Stimulated activated naive B cell treated with anti-CD40 and anti-IgM and Interleukin-4, amounts not matched to agents 10 μg/mL and 1 μg/mL and 100 μg/mL, for 72 hours (primary cell): ENCODE measurements at regions not wholly inside any gene's neighbourhood (a gene's known extent, or its start where the extent isn't known, plus 50 kb on each side); places are given as distances from the start of the nearest gene placed in this dataset.
A peak's percentile ranks its signal among the peaks of the same experiment; 100 is the strongest.

ENCODE experiments used
- ATAC-seq, 2 donors: fragments of 150-1000 bp; cut with Tn5 transposase; replicated peaks; 2 replicates each; pipeline ENCODE4 v1.10.0; 2021; ENCODE audit warnings: moderate library complexity in 1 of 2
- DNase-seq: peaks from one replicate; pipeline ENCODE4 v3.0.0; 2021
- H3K27ac Mint-ChIP-seq: one replicate; pipeline ENCODE4 v1.8.0; 2022; ENCODE audit warnings: mild to moderate bottlenecking, mixed read lengths
- H3K27me3 Mint-ChIP-seq, 2 donors: one replicate each; pipeline ENCODE4 v1.8.0; 2022; ENCODE audit warnings: mixed read lengths in 2 of 2
- H3K36me3 Mint-ChIP-seq, 2 donors: one replicate each; pipeline ENCODE4 v1.8.0; 2022; ENCODE audit warnings: mixed read lengths in 2 of 2, mild to moderate bottlenecking in 1 of 2
- H3K4me1 Mint-ChIP-seq, 2 donors: one replicate each; pipeline ENCODE4 v1.8.0; 2022; ENCODE audit warnings: mixed read lengths in 2 of 2, mild to moderate bottlenecking in 1 of 2
- H3K4me3 Mint-ChIP-seq, 2 donors: one replicate each; pipeline ENCODE4 v1.8.0; 2022; ENCODE audit warnings: mild to moderate bottlenecking in 2 of 2, mixed read lengths in 2 of 2, moderate library complexity in 1 of 2
- H3K9me3 Mint-ChIP-seq, 2 donors: one replicate each; pipeline ENCODE4 v1.8.0; 2022; ENCODE audit warnings: mixed read lengths in 2 of 2, mild to moderate bottlenecking in 1 of 2

DNA sequence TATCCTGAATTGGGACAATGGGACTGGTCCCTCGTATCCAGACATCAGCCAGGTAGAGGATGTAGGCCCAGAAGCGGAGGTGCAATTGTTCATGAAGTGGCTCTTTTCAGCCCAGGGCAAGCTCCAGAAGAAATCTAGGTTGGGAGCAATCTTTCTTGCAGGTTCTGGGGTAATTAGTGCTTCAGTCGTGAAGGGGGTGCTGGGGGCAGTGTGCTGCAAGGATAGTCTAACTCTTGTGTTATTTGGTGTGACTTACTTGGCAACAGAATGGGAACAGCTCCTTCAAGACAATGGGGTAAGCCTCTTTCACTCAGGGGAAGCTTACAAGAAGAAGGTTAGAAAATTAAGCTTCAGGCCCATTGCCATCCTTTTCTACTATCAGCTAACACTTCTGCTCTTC is 273.0 kb downstream of the DIPK2A start:
- ATAC-seq, result no peak
- Mint-ChIP-seq H3K4me3 (no peak overlapping the region), H3K9me3 (peaks cover 0 to 3% of the 10 kb centered on the region in 2 donors)

DNA sequence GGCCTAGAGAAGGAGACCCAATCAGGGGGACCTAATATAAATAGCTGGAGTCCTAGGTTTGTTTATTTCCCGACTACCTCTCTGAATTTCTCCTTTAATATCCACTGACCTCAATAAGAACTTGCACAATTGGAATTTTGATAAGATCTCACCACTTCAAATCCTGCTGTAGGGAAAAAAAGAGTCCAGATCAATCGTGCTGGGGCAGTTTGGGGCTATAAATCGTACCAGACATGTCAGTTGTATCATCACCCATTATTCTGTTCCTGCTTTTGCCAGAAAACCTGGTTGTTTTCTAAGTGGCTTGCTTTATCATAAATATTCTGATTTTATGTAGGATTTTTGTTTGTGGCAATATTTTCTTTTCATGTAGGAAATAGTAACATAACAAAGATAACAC is 281.3 kb downstream of the DIPK2A start:
- Mint-ChIP-seq H3K36me3 (no peaks in the 10 kb centered on the region), H3K27ac (no peak overlapping the region), H3K9me3 (peaks cover 0 to 3% of the 10 kb centered on the region in 2 donors), H3K4me3 (no peak overlapping the region), H3K4me1 (no peaks in the 10 kb centered on the region), H3K27me3 (peaks cover 6 to 10% of the 10 kb centered on the region in 2 donors)
- DNase-seq, result no peak
- no peak for ATAC-seq

More for the DNA sequence above, 273.0 kb downstream of the DIPK2A start:
- no peaks in the 10 kb centered on the region for H3K36me3 Mint-ChIP-seq
- peaks cover 0 to 6% of the 10 kb centered on the region in 2 donors for H3K27me3 Mint-ChIP-seq
- DNase-seq, result no peak
- no peaks in the 10 kb centered on the region for H3K4me1 Mint-ChIP-seq
- H3K27ac Mint-ChIP-seq, result no peak overlapping the region

DNA sequence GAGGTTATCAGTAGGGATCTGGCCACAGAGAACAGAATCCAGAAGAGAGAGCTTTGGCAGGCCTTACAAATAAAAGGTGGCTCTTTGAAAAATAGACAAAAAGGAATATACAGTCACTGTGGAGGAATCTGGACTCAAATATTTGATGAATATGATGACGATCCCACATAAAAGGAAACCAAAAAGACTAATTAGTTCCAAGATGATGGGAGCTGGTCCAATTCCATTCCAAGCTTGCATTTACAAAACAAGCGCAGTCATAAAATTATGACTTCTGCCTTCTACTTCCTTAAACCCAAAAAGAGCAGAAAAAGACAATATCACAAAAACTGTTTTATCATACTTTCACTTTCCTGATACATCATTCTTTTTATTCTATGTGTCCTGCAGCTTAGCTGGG is 285.8 kb downstream of the DIPK2A start:
- Mint-ChIP-seq H3K4me1 (no peaks in the 10 kb centered on the region), H3K9me3 (no peaks in the 10 kb centered on the region), H3K4me3 (no peak overlapping the region), H3K36me3 (no peaks in the 10 kb centered on the region), H3K27ac (no peak overlapping the region), H3K27me3 (peaks cover 6 to 10% of the 10 kb centered on the region in 2 donors)
- DNase-seq, result no peak
- ATAC-seq, result no peak

DNA sequence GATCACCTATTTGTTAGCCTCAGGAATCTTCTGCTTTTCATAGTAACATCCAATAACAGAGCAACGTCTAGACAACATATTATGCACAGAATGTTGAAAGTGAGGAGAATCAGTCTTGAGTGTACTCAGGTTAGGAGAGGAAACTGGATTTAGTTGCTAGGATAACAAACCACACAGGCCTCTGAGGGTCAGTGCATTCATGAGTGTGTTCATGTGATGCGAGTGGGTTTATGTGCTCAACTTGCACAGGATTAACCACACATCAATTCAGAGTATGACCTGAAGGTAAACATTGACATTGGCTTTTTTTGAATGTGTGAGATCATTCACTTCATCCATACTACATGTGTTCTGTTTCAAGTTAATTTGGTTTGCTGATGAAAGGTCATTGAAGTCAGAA is 287.6 kb downstream of the DIPK2A start:
- H3K27ac Mint-ChIP-seq, result no peak overlapping the region
- no peaks in the 10 kb centered on the region for H3K4me1 Mint-ChIP-seq
- no peaks in the 10 kb centered on the region for H3K36me3 Mint-ChIP-seq
- no peak overlapping the region for H3K4me3 Mint-ChIP-seq
- peaks cover 6 to 9% of the 10 kb centered on the region in 2 donors for H3K27me3 Mint-ChIP-seq
- ATAC-seq (no peak), DNase-seq (no peak)
- no peaks in the 10 kb centered on the region for H3K9me3 Mint-ChIP-seq

DNA sequence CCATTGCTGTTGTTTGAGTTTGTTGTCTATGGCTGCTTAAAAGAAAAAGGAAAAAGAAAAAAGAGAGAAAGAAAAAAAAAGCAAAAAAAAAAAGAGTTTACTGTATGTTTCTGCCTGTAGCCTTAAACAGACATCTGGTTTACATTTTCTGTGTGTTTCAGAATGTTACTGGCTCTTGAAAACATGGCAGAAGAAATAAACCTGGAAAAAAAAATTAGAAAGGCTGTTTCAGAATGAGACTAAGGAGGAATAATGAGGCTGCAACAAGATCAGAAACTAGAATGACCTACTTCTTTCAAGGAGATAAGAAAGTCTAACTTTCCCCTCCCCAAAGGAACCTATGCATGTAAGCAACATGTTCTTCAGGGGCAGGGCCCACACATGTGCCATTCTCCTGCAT is 292.1 kb downstream of the DIPK2A start:
- DNase-seq, result no peak
- Mint-ChIP-seq H3K9me3 (no peaks in the 10 kb centered on the region), H3K36me3 (no peaks in the 10 kb centered on the region), H3K27ac (no peak overlapping the region), H3K4me3 (no peak overlapping the region), H3K27me3 (no peaks in the 10 kb centered on the region), H3K4me1 (no peaks in the 10 kb centered on the region)
- no peak for ATAC-seq

DNA sequence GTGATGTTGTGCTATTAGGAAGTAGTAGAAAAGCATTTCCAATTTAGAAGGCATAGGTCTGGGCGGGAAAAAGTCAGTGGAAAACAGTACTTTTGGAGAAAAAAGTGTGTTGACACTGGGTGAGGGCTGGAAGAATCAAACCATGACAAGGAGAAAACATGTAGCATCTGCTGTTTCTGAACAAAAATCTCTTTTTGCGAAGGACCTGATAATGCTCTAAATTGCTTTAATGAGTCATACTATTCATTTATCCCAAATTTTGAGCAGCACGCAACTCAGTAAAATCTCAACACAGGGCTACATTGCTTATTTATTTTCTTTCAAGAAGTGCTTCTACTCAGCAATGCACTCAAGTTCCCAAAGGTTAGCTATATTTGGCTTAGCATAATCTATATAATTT is 292.7 kb downstream of the DIPK2A start:
- no peak overlapping the region for H3K27ac Mint-ChIP-seq
- ATAC-seq (no peak), DNase-seq (no peak)
- H3K4me3 Mint-ChIP-seq, result no peak overlapping the region
- no peaks in the 10 kb centered on the region for H3K4me1 Mint-ChIP-seq
- no peaks in the 10 kb centered on the region for H3K36me3 Mint-ChIP-seq
- no peaks in the 10 kb centered on the region for H3K27me3 Mint-ChIP-seq
- H3K9me3 Mint-ChIP-seq, result no peaks in the 10 kb centered on the region

DNA sequence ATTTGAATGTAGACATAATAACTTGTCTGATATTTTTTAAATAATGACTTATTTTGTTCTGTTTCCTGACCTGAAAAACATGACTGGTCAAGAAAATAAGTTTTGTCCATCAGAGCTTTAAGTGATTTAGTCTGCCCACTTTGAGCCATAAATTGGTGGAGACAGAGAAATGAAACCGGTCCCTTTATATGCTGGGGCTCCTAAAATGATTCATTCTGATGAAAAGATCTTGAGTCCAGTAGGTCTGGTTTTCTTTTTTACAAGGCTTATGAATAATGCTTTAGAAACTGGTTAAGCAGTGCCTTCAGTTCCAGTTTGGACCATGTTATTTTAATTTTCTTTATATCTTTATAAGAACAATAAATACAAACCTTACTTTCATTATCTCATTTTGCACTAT is 293.2 kb downstream of the DIPK2A start:
- Mint-ChIP-seq H3K27me3 (no peaks in the 10 kb centered on the region), H3K27ac (no peak overlapping the region), H3K4me1 (peaks cover 0 to 2% of the 10 kb centered on the region in 2 donors), H3K9me3 (no peaks in the 10 kb centered on the region), H3K36me3 (no peaks in the 10 kb centered on the region), H3K4me3 (no peak overlapping the region)
- ATAC-seq (no peak), DNase-seq (no peak)

DNA sequence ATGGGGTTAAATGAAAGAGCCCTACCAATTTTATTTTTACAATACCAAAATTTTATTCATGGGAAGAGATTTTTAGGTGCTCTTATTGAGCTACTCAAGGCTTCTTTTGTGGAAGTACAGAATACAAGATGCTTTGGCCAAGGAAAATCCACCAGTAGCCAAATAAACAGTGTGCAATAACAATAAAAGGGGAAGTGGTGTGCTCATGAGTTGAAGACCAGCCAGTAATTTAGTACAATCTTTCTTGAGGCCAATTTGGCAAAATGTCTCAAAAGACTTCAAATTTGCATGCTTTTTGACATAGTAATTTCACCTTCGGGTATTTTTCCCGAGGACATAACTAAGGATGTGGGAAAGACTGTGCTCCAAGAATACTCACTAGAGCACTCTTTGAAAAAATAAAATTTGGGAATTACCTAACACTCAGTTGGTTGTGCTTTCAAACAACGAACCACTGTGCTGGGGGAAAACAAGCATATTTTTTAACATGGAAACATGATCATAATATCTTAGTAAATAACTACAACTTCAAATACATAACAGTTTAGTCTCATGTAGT is 294.0 kb downstream of the DIPK2A start:
- no peaks in the 10 kb centered on the region for H3K36me3 Mint-ChIP-seq
- peaks cover 5 to 9% of the 10 kb centered on the region in 2 donors for H3K4me1 Mint-ChIP-seq
- no peak for ATAC-seq

DNA sequence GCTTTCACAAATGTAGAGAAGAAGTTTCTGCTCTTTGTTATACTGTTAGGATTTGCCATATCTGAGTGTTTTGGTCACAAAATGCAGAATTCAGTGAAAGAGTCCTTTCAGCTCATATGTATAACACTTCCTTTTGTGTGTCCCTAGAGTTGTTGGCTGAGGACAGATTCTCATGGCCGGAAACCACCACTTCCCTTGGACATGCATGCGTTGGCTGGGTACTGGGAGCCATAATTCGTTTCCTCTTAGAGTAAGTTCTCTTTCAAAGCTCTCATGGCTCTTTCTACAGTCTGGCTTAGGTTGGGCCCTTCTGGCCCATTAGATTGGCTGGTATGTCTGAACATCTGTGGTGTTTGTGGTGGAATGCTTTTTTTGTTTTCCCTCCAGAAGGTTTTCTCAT is 298.5 kb downstream of the DIPK2A start:
- Mint-ChIP-seq H3K36me3 (no peaks in the 10 kb centered on the region), H3K27ac (no peak overlapping the region)
- ATAC-seq, result peak; percentile 46 to 58

More for the DNA sequence above, 294.0 kb downstream of the DIPK2A start:
- no peak overlapping the region for H3K4me3 Mint-ChIP-seq
- no peaks in the 10 kb centered on the region for H3K9me3 Mint-ChIP-seq
- no peak overlapping the region for H3K27ac Mint-ChIP-seq
- no peaks in the 10 kb centered on the region for H3K27me3 Mint-ChIP-seq
- no peak for DNase-seq

DNA sequence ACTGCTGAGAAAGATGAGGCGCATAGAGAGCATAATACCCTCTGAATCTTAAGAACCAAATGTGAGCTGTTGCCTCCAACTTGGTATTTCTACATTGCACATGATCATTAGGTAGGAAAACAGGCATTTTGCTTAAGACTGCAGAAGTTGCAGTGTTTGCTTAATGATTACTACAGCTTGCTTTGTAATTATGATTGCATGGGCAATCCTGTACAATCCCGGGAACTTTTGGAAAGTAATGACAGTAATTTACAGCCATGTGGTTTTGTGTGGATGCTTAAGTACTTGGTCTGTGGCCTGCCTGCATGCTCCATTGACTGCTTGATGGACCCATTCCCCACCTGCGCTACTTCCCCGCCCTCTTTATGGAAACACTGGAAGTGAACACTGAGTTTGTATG is 301.1 kb downstream of the DIPK2A start:
- Mint-ChIP-seq H3K36me3 (no peaks in the 10 kb centered on the region), H3K4me3 (no peak overlapping the region), H3K27me3 (peaks cover 0 to 3% of the 10 kb centered on the region in 2 donors), H3K27ac (no peak overlapping the region), H3K4me1 (peaks cover 7 to 9% of the 10 kb centered on the region in 2 donors), H3K9me3 (no peaks in the 10 kb centered on the region)
- DNase-seq (no peak), ATAC-seq (no peak)

More for the DNA sequence above, 298.5 kb downstream of the DIPK2A start:
- peaks cover 7 to 9% of the 10 kb centered on the region in 2 donors for H3K4me1 Mint-ChIP-seq
- no peak overlapping the region for H3K4me3 Mint-ChIP-seq
- DNase-seq, result no peak
- H3K9me3 Mint-ChIP-seq, result no peaks in the 10 kb centered on the region
- peaks cover 0 to 3% of the 10 kb centered on the region in 2 donors for H3K27me3 Mint-ChIP-seq

DNA sequence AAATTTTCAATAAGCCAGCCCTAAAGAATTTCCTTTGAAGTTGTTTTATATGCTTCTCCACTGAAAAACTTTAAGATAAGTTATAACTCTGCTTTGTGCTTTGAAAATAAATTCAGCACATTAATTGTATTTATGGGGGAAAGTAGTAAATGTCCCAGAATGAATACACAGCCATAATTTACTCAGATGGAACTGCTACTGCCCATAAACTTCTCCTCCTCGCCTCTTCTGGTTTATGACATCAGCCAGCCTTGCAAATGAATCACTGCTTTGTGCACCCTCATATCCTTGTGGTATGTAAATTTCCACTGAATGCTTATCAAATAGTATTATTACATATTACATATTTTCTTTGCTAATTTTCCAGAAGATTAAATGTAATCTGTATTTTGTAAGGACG is 302.0 kb downstream of the DIPK2A start:
- peaks cover 0 to 3% of the 10 kb centered on the region in 2 donors for H3K27me3 Mint-ChIP-seq
- peaks cover 7 to 9% of the 10 kb centered on the region in 2 donors for H3K4me1 Mint-ChIP-seq
- no peak overlapping the region for H3K4me3 Mint-ChIP-seq
- DNase-seq (no peak), ATAC-seq (no peak)
- H3K9me3 Mint-ChIP-seq, result no peaks in the 10 kb centered on the region
- H3K36me3 Mint-ChIP-seq, result no peaks in the 10 kb centered on the region
- no peak overlapping the region for H3K27ac Mint-ChIP-seq

DNA sequence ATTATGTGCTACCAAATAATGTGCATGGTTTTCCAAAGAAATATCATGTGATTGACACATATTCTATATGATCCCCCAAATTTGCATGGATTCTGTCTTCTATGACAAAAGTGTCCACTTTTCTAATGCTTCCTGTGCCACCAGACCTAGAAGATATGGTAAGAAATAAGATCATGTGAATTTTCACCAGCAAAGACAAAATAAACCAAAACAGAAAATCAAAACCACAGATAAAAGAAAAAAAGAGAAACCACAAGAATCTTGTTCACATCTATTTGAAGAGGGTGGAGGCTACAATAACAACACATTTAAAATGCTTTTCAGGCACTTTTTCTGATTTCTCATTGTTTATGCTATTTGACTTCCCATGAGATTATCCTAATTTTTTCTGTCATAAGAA is 303.4 kb downstream of the DIPK2A start:
- H3K27ac Mint-ChIP-seq, result no peak overlapping the region
- H3K9me3 Mint-ChIP-seq, result no peaks in the 10 kb centered on the region
- peaks cover 0 to 4% of the 10 kb centered on the region in 2 donors for H3K27me3 Mint-ChIP-seq
- H3K4me3 Mint-ChIP-seq, result no peak overlapping the region
- H3K4me1 Mint-ChIP-seq, result peaks cover 5 to 6% of the 10 kb centered on the region in 2 donors
- ATAC-seq (no peak), DNase-seq (no peak)
- H3K36me3 Mint-ChIP-seq, result no peaks in the 10 kb centered on the region

DNA sequence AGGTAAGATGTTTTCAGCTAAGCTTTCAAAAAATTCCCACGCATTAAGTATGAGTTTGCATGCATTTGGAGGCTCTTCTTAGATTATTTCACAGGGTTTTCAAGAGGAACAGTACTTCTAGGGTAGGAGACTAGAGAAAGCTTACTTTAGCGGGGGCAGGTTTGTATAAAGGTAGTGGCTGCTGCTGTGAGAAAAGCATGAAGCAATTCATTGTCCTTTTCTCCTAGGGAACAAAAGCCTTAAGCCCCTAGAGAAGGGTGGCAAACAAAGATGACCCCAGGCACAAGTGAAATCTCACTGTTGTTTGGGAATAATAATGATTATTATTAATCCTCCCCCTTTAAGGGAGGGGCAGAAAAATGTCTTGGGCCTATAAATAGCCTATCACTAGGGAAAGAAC is 310.7 kb downstream of the DIPK2A start:
- Mint-ChIP-seq H3K9me3 (peaks cover 0 to 6% of the 10 kb centered on the region in 2 donors), H3K27ac (no peak overlapping the region), H3K27me3 (peaks cover 0 to 4% of the 10 kb centered on the region in 2 donors), H3K4me1 (no peaks in the 10 kb centered on the region), H3K4me3 (no peak overlapping the region), H3K36me3 (no peaks in the 10 kb centered on the region)
- DNase-seq, result no peak
- ATAC-seq, result no peak

DNA sequence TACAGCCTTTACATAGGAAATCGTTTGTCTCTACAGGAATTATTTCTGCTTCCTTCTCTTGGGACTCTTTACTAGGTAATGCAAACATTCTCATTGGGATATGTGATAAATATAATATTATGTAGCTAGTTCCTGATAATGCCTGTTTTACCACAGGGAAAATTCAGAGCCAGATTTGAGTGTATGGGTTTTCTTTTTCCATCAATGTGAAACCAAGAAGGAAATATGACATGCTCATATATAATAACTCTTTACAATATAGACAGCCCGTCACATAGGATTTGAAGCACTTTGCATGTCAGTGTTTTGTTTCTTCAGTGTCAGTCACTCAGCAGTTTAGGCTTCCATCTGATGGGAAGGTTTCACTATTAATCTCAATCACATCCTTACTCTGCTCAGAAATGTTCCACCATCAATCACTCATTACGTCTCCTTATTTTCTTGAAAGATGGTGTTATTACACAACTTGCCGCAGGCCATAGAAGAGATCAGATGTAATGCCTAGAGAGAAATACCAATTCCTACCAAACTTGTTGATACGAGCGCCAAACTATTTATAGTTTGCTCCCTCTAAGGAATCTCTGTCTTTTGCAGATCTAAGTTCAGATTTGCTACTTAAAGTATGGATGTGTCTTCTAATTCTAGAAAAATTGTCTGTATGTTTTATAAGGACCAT is 314.8 kb downstream of the DIPK2A start:
- Mint-ChIP-seq H3K27me3 (no peaks in the 10 kb centered on the region), H3K4me1 (no peaks in the 10 kb centered on the region), H3K9me3 (peaks cover 3 to 9% of the 10 kb centered on the region in 2 donors), H3K36me3 (no peaks in the 10 kb centered on the region), H3K27ac (no peak overlapping the region), H3K4me3 (no peak overlapping the region)
- no peak for ATAC-seq
- no peak for DNase-seq

DNA sequence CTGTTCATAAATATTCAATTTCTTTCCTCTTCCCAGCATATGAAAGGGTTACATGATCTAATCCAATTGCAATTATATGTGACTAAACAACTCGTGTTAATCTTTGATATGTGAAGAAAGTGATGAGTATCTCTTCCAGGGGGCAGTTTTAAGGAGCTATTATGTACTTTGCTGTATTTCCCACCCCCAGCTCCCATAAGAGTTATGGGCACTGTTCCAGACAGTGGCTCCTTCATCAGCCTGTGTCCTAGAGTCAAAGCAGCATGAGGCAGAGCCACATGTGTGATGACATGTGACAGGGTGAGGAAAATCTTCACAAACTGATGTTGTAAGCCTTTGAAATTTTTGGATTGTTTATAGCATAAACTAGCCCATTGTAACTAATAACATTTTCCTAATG is 315.4 kb downstream of the DIPK2A start:
- Mint-ChIP-seq H3K9me3 (peaks cover 3 to 9% of the 10 kb centered on the region in 2 donors), H3K4me1 (no peaks in the 10 kb centered on the region), H3K36me3 (no peaks in the 10 kb centered on the region), H3K27me3 (no peaks in the 10 kb centered on the region), H3K4me3 (no peak overlapping the region), H3K27ac (no peak overlapping the region)
- ATAC-seq, result no peak
- DNase-seq, result no peak
